OCI-LY3 (cell line): ENCODE measurements at regions not wholly inside any gene's neighbourhood (a gene's known extent, or its start where the extent isn't known, plus 50 kb on each side); places are given as distances from the start of the nearest gene placed in this dataset.

Source experiments
- EZH2phosphoT487 ChIP-seq: fragments of 200-600 bp; shearing (Covaris generic); IDR thresholded peaks from 2 replicates; pipeline ENCODE4 v1.6.1; 2018; ENCODE audit warnings: antibody characterized with exemption, mixed run types, low read depth
- TF ChIP-seq, protein P1 (sequence below): fragments of 200-600, 300-600 bp; sonication (generic); IDR thresholded peaks from 2 replicates; pipeline ENCODE4 v1.5.1; 2014; ENCODE audit warnings: antibody characterized with exemption, low read length, low read depth

DNA sequence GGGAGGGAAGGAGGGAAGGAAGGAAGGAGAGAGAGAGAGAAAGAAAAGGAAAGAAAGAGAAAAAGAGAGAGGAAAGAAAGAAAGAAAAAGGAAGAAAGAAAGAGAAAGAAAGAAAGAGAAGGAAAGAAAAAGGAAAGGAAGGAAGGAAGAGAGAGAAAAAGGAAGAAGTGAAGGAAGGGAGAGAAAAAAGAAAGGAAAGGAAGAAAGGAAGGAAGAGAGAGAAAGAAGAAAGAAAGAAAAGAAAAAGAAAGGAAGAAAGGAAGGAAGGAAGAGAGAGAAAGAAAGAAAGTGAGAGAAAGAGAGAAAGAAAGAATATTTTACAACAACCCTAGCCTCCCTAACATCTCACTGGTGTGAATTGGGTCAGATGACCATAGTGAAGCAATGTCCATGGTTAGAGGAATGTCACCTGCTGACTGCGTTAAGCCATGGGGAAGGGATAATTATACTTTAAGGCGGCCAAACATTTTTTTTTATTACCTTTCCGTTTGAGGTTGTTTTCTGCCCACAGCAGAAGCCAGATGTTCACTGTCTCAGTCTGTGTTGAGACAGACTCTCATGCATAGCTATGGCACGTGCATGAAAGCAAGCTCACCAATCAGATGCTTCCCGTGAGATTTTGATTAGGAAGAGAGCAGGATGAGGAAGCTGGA, 76.4 kb downstream of the SNRPE start:
- TF ChIP-seq, protein P1, sequence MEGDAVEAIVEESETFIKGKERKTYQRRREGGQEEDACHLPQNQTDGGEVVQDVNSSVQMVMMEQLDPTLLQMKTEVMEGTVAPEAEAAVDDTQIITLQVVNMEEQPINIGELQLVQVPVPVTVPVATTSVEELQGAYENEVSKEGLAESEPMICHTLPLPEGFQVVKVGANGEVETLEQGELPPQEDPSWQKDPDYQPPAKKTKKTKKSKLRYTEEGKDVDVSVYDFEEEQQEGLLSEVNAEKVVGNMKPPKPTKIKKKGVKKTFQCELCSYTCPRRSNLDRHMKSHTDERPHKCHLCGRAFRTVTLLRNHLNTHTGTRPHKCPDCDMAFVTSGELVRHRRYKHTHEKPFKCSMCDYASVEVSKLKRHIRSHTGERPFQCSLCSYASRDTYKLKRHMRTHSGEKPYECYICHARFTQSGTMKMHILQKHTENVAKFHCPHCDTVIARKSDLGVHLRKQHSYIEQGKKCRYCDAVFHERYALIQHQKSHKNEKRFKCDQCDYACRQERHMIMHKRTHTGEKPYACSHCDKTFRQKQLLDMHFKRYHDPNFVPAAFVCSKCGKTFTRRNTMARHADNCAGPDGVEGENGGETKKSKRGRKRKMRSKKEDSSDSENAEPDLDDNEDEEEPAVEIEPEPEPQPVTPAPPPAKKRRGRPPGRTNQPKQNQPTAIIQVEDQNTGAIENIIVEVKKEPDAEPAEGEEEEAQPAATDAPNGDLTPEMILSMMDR = no peak
- no peak for TF ChIP-seq EZH2phosphoT487
